Endothelial cell of umbilical vein (primary cell): ENCODE measurements at regions not wholly inside any gene's neighbourhood (a gene's known extent, or its start where the extent isn't known, plus 50 kb on each side); places are given as distances from the start of the nearest gene placed in this dataset.

ENCODE experiments used
- BruUV-seq: library from RNA; stranded (reverse); fragments of 400-500 nt; replicated peaks from 2 replicates; lab custom pipeline; 2021; lab: Mats Ljungman, UMichigan
- CTCF ChIA-PET: fragments of 300-600, 350-600 bp; sonication (Branson Sonifier 250); formaldehyde crosslinking; loops from one replicate; lab custom pipeline; 2021; ENCODE audit warnings: antibody characterized with exemption, inconsistent platforms; lab: Charles Lee
- POLR2A ChIA-PET: fragments of 300-600, 350-600 bp; sonication (Branson Sonifier 250); formaldehyde crosslinking; loops from one replicate; lab custom pipeline; 2021; ENCODE audit warnings: antibody characterized with exemption, inconsistent platforms; lab: Charles Lee
- DNase-seq: peaks from one replicate; pipeline ENCODE4 v3.0.0-alpha.2; 2011; ENCODE audit warnings: low read depth, low spot score
- FAIRE-seq: peaks from 2 replicates; lab custom pipeline; 2011; peaks lifted over from hg19 to GRCh38; lab: Jason Lieb, UNC
- H2AFZ ChIP-seq: 2 replicates; pipeline ENCODE4 v1.6.0; 2012; ENCODE audit warnings: low read depth, low read length, control low read depth, inconsistent platforms
- H3K27ac ChIP-seq: 2 replicates; pipeline ENCODE4 v1.5.1; 2011; ENCODE audit warnings: low read depth, mild to moderate bottlenecking, control low read depth, low read length, moderate library complexity; ENCODE audit not compliant: insufficient read depth
- H3K27me3 ChIP-seq, 2 experiments: 2 replicates each; pipeline versions ENCODE4 v1.6.0 to v1.6.1; 2011; ENCODE audit warnings: low read length in 2 of 2, mixed read lengths in 1 of 2; ENCODE audit not compliant: control insufficient read depth in 2 of 2, insufficient read depth in 2 of 2
- H3K36me3 ChIP-seq, 2 experiments: 2 replicates in 1 of 2; 3 replicates in 1 of 2; pipeline ENCODE4 v1.5.1; 2011; ENCODE audit warnings: low read length in 2 of 2, mild to moderate bottlenecking in 1 of 2, moderate library complexity in 1 of 2; ENCODE audit not compliant: control insufficient read depth in 2 of 2, insufficient read depth in 2 of 2; ENCODE audit errors: extremely low read depth in 1 of 2
- H3K4me1 ChIP-seq: 3 replicates; pipeline ENCODE4 v1.5.1; 2011; ENCODE audit warnings: mild to moderate bottlenecking, low read length; ENCODE audit not compliant: control insufficient read depth, insufficient read depth; ENCODE audit errors: extremely low read depth
- H3K4me2 ChIP-seq: 2 replicates; pipeline ENCODE4 v1.6.1; 2011; ENCODE audit warnings: low read length, control low read depth, mixed read lengths; ENCODE audit not compliant: insufficient read depth
- H3K4me3 ChIP-seq, 3 experiments: fragments of 200-600 bp in 1 of 3; sonication (generic), shearing (Covaris generic) in 1 of 3; replicated peaks in 1 of 3; 2 replicates each; pipeline ENCODE4 v1.5.1; 2011 to 2016; ENCODE audit warnings: control low read depth in 3 of 3, low read length in 3 of 3, mild to moderate bottlenecking in 2 of 3, inconsistent platforms in 1 of 3, low read depth in 1 of 3, moderate library complexity in 1 of 3; ENCODE audit not compliant: insufficient read depth in 1 of 3
- H3K79me2 ChIP-seq: 2 replicates; pipeline ENCODE4 v1.6.0; 2012; ENCODE audit warnings: low read length, inconsistent platforms; ENCODE audit not compliant: control insufficient read depth, insufficient read depth
- H3K9ac ChIP-seq: replicated peaks from 2 replicates; pipeline ENCODE3; 2011; ENCODE audit warnings: low read length, control low read depth; ENCODE audit not compliant: insufficient read depth; ENCODE audit errors: extremely low read depth
- H3K9me1 ChIP-seq: replicated peaks from 3 replicates; pipeline ENCODE4 v1.6.0; 2011; ENCODE audit warnings: mild to moderate bottlenecking, low read length; ENCODE audit not compliant: control insufficient read depth, insufficient read depth; ENCODE audit errors: extremely low read depth
- H3K9me3 ChIP-seq: replicated peaks from 2 replicates; pipeline ENCODE4 v1.5.1; 2012; ENCODE audit warnings: low read length, inconsistent platforms; ENCODE audit not compliant: control insufficient read depth, insufficient read depth
- H4K20me1 ChIP-seq: replicated peaks from 2 replicates; pipeline ENCODE3; 2011; ENCODE audit warnings: mild to moderate bottlenecking, low read length; ENCODE audit not compliant: control insufficient read depth, insufficient read depth; ENCODE audit errors: extremely low read depth
- EZH2 ChIP-seq: IDR thresholded peaks from 2 replicates; pipeline ENCODE4 v1.6.1; 2012; ENCODE audit warnings: borderline replicate concordance, low read depth, mild to moderate bottlenecking, moderate library complexity, low read length, inconsistent platforms; ENCODE audit not compliant: severe bottlenecking
- FOS ChIP-seq: IDR thresholded peaks from 2 replicates; pipeline ENCODE4 v1.6.1; 2011; ENCODE audit warnings: mild to moderate bottlenecking, low read length, moderate library complexity, borderline replicate concordance; ENCODE audit not compliant: insufficient read depth
- GATA2 ChIP-seq: IDR thresholded peaks from 2 replicates; pipeline ENCODE4 v1.7.0; 2011; ENCODE audit warnings: low read depth, mild to moderate bottlenecking, moderate library complexity, mixed read lengths, low read length; ENCODE audit not compliant: insufficient read length, insufficient read depth
- JUN ChIP-seq: IDR thresholded peaks from 2 replicates; pipeline ENCODE4 v1.6.1; 2011; ENCODE audit warnings: borderline replicate concordance, low read depth; ENCODE audit not compliant: insufficient read length, insufficient read depth
- MYC ChIP-seq: IDR thresholded peaks from one replicate; pipeline ENCODE4 v1.6.1; 2011; ENCODE audit warnings: mild to moderate bottlenecking, low read depth, low read length
- POLR2A ChIP-seq: IDR thresholded peaks from 2 replicates; pipeline ENCODE4 v1.6.1; 2012; ENCODE audit warnings: low read depth, mild to moderate bottlenecking, control low read depth, low read length
- POLR2AphosphoS5 ChIP-seq: IDR thresholded peaks from 2 replicates; pipeline ENCODE4 v1.6.1; 2012; ENCODE audit warnings: low read depth, mild to moderate bottlenecking, control low read depth, low read length, moderate library complexity; ENCODE audit not compliant: insufficient read depth
- dilution Hi-C: fragments of 300-500 bp; cut with MboI; formaldehyde crosslinking; loops from one replicate; pipeline ENCODE4 v1.15.0; 2019; ENCODE audit warnings: low sequenced_read_pairs; ENCODE audit not compliant: extremely low pct_ligation_motif_present
- intact Hi-C: fragments of 100-400 bp; cut with micrococcal nuclease; formaldehyde crosslinking; loops from one replicate; pipeline ENCODE4 v1.10.0; 2022
- TF ChIP-seq, protein P1 (sequence below): IDR thresholded peaks from 2 replicates; pipeline ENCODE4 v1.6.1; 2011; ENCODE audit not compliant: insufficient read depth, insufficient read length
- TF ChIP-seq, protein P2 (sequence below), 2 donors: IDR thresholded peaks; 1 replicate in 1 of 2; 2 replicates in 1 of 2; pipeline ENCODE4 v1.5.1; 2011; ENCODE audit warnings: low read length in 2 of 2, mild to moderate bottlenecking in 2 of 2, moderate library complexity in 2 of 2, control low read depth in 1 of 2, inconsistent platforms in 1 of 2, low read depth in 1 of 2; ENCODE audit not compliant: insufficient read depth in 1 of 2; ENCODE audit errors: extremely low read depth in 1 of 2

DNA sequence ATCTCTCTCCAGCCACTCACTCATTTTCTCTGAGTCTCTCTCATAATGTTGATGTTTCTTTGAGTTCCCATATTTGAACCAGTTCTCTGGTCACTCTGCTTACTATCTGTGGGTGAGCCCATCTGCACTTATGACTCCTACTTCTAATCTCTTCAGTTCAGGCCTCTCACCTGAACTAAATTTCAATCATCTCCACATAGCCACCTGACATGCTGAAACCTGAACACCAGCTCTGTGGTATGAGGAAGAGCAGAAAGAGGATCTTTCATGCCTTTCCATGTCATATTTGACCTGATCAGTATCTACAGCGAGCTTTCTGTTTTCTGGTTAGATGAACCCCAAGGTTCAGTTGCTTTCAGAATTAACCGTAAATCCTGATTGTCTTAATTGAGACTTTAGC, 122.2 kb upstream of the ESX1 start:
- Histone ChIP-seq H2AFZ (no peak overlapping the region), H3K4me1 (no peaks in the 10 kb centered on the region), H3K27ac (no peak overlapping the region), H4K20me1 (no peaks in the 10 kb centered on the region), H3K9ac (no peak overlapping the region), H3K4me3 (no peak overlapping the region), H3K9me3 (no peaks in the 10 kb centered on the region), H3K4me2 (no peak overlapping the region), H3K36me3 (no peaks in the 10 kb centered on the region), H3K79me2 (no peaks in the 10 kb centered on the region), H3K27me3 (no peaks in the 10 kb centered on the region), H3K9me1 (no peaks in the 10 kb centered on the region)
- BruUV-seq, result no TSS peak
- intact Hi-C loops, result no loop called here
- dilution Hi-C loops, result no loop called here
- CTCF ChIA-PET, result no interaction called here
- no peak for DNase-seq
- POLR2A ChIA-PET, result no interaction called here
- FAIRE-seq, result no peak
- TF ChIP-seq FOS (no peak), GATA2 (no peak), POLR2A (no peak), EZH2 (no peak), JUN (no peak), POLR2AphosphoS5 (no peak), MYC (no peak)
- TF ChIP-seq, protein P1, sequence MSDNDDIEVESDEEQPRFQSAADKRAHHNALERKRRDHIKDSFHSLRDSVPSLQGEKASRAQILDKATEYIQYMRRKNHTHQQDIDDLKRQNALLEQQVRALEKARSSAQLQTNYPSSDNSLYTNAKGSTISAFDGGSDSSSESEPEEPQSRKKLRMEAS, result no peak
- TF ChIP-seq, protein P2, sequence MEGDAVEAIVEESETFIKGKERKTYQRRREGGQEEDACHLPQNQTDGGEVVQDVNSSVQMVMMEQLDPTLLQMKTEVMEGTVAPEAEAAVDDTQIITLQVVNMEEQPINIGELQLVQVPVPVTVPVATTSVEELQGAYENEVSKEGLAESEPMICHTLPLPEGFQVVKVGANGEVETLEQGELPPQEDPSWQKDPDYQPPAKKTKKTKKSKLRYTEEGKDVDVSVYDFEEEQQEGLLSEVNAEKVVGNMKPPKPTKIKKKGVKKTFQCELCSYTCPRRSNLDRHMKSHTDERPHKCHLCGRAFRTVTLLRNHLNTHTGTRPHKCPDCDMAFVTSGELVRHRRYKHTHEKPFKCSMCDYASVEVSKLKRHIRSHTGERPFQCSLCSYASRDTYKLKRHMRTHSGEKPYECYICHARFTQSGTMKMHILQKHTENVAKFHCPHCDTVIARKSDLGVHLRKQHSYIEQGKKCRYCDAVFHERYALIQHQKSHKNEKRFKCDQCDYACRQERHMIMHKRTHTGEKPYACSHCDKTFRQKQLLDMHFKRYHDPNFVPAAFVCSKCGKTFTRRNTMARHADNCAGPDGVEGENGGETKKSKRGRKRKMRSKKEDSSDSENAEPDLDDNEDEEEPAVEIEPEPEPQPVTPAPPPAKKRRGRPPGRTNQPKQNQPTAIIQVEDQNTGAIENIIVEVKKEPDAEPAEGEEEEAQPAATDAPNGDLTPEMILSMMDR (IDR thresholded peaks at IDR 0.05; ENCODE audit: extremely low read depth in 1 of 2, insufficient read depth in 1 of 2, low read depth in 1 of 2, low read length in 2 of 2), result no peak
